Mesenchymal stem cell (in vitro differentiated cells and primary cell): ENCODE measurements at regions not wholly inside any gene's neighbourhood (a gene's known extent, or its start where the extent isn't known, plus 50 kb on each side); places are given as distances from the start of the nearest gene placed in this dataset.

Source experiments
- DNase-seq: peaks from one replicate; pipeline ENCODE4 v3.0.0-alpha.2; 2013
- H2AFZ ChIP-seq: one replicate; pipeline ENCODE4 v1.6.1; 2013; ENCODE audit warnings: low read depth, mild to moderate bottlenecking, control low read depth, inconsistent platforms, low read length, moderate library complexity
- H2AK5ac ChIP-seq: 2 replicates; pipeline ENCODE4 v1.6.1; 2013; ENCODE audit warnings: low read length, moderate library complexity, mild to moderate bottlenecking, inconsistent platforms; ENCODE audit not compliant: severe bottlenecking
- H2BK120ac ChIP-seq: one replicate; pipeline ENCODE4 v1.6.1; 2013; ENCODE audit warnings: low read depth, mild to moderate bottlenecking, inconsistent platforms, low read length, moderate library complexity
- H2BK12ac ChIP-seq, 2 experiments: one replicate each; pipeline ENCODE4 v1.6.1; 2013; ENCODE audit warnings: inconsistent platforms in 2 of 2, low read length in 2 of 2, mild to moderate bottlenecking in 2 of 2, moderate library complexity in 2 of 2, control low read depth in 1 of 2
- H2BK15ac ChIP-seq: one replicate; pipeline ENCODE4 v1.6.1; 2013; ENCODE audit warnings: mild to moderate bottlenecking, low read depth, inconsistent platforms; ENCODE audit not compliant: poor library complexity, severe bottlenecking
- H2BK5ac ChIP-seq: 2 replicates; pipeline ENCODE4 v1.6.1; 2013; ENCODE audit warnings: low read depth, mild to moderate bottlenecking, low read length, control low read depth, inconsistent platforms; ENCODE audit not compliant: poor library complexity, severe bottlenecking
- H3K14ac ChIP-seq, 2 experiments: one replicate each; pipeline ENCODE4 v1.6.1; 2013; ENCODE audit warnings: inconsistent platforms in 2 of 2, low read length in 2 of 2, control low read depth in 1 of 2, mild to moderate bottlenecking in 1 of 2, moderate library complexity in 1 of 2
- H3K18ac ChIP-seq, 2 experiments: one replicate each; pipeline ENCODE4 v1.6.1; 2013; ENCODE audit warnings: inconsistent platforms in 2 of 2, low read length in 2 of 2, control low read depth in 1 of 2, low read depth in 1 of 2, mild to moderate bottlenecking in 1 of 2
- H3K23ac ChIP-seq, 2 experiments: one replicate each; pipeline ENCODE4 v1.6.1; 2013; ENCODE audit warnings: inconsistent platforms in 2 of 2, low read length in 2 of 2, mild to moderate bottlenecking in 2 of 2, moderate library complexity in 2 of 2, control low read depth in 1 of 2
- H3K27ac ChIP-seq: 2 replicates; pipeline ENCODE4 v1.5.1; 2013; ENCODE audit warnings: mild to moderate bottlenecking, moderate library complexity, low read length, control low read depth, inconsistent platforms; ENCODE audit not compliant: poor library complexity, severe bottlenecking
- H3K27me3 ChIP-seq, 2 experiments: 2 replicates each; pipeline versions ENCODE4 v1.6.1 to v1.7.0; 2013; ENCODE audit warnings: low read length in 2 of 2, mild to moderate bottlenecking in 2 of 2, moderate library complexity in 2 of 2, control low read depth in 1 of 2, inconsistent platforms in 1 of 2; ENCODE audit not compliant: control insufficient read depth in 1 of 2, insufficient read depth in 1 of 2
- H3K36me3 ChIP-seq, 2 experiments: 2 replicates each; pipeline versions ENCODE4 v1.6.1 to v1.7.0; 2013; ENCODE audit warnings: low read length in 2 of 2, control low read depth in 1 of 2, inconsistent platforms in 1 of 2, low read depth in 1 of 2, mild to moderate bottlenecking in 1 of 2; ENCODE audit not compliant: insufficient read depth in 2 of 2, control insufficient read depth in 1 of 2
- H3K4ac ChIP-seq, 2 experiments: one replicate each; pipeline ENCODE4 v1.6.1; 2013; ENCODE audit warnings: inconsistent platforms in 2 of 2, low read length in 2 of 2, mild to moderate bottlenecking in 2 of 2, moderate library complexity in 2 of 2, control low read depth in 1 of 2, low read depth in 1 of 2
- H3K4me1 ChIP-seq: 2 replicates; pipeline ENCODE4 v1.6.1; 2013; ENCODE audit warnings: low read depth, low read length, control low read depth; ENCODE audit not compliant: control insufficient read depth, insufficient read depth
- H3K4me2 ChIP-seq: 2 replicates; pipeline ENCODE4 v1.6.1; 2013; ENCODE audit warnings: low read length, mild to moderate bottlenecking, inconsistent platforms; ENCODE audit not compliant: poor library complexity, severe bottlenecking
- H3K4me3 ChIP-seq, 2 experiments: 2 replicates each; pipeline versions ENCODE4 v1.5.1 to v1.7.0; 2013; ENCODE audit warnings: low read length in 2 of 2, mild to moderate bottlenecking in 2 of 2, control low read depth in 1 of 2, low read depth in 1 of 2; ENCODE audit not compliant: insufficient read depth in 1 of 2
- H3K79me1 ChIP-seq: replicated peaks from 2 replicates; pipeline ENCODE4 v1.6.1; 2013; ENCODE audit warnings: mild to moderate bottlenecking, control low read depth, low read length, inconsistent platforms; ENCODE audit not compliant: poor library complexity, severe bottlenecking
- H3K9ac ChIP-seq: 2 replicates; pipeline ENCODE4 v1.7.0; 2013; ENCODE audit warnings: mild to moderate bottlenecking, low read length, moderate library complexity
- H3K9me3 ChIP-seq: 2 replicates; pipeline ENCODE4 v1.7.0; 2013; ENCODE audit warnings: mild to moderate bottlenecking, low read length; ENCODE audit not compliant: control insufficient read depth
- H4K8ac ChIP-seq: one replicate; pipeline ENCODE4 v1.6.1; 2013; ENCODE audit warnings: inconsistent platforms, mild to moderate bottlenecking, low read length, moderate library complexity
- H4K91ac ChIP-seq: one replicate; pipeline ENCODE4 v1.6.1; 2013; ENCODE audit warnings: mild to moderate bottlenecking, low read length, inconsistent platforms
- WGBS: methylation state at CpG from one replicate; pipeline ENCODE4 v1.1.7; 2013; ENCODE audit warnings: mixed read lengths; 5-methylcytosine and 5-hydroxymethylcytosine counted together

DNA sequence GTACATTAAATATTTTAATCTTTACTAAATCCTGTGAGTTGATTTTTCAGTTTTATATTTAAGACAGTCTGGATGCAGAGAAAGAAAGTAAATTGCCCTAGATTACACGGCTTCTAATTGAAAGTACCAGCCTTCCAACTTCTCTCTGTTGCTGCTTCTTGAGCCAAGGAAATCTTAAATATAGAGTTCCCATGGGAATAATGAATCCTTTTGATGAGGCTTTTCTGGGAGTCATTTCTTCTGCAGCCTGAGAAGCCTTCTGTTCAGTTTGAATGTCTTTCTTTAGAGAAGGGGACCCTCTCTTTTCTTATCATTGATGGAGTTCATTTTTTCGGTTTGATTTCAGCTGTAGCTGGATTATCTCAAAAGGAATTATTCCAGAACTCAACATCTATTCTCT, 317.3 kb upstream of the PTPRD start:
- H4K91ac ChIP-seq, result no peak overlapping the region
- H2AK5ac ChIP-seq, result no peak overlapping the region
- H3K9me3 ChIP-seq, result no peaks in the 10 kb centered on the region
- no peak overlapping the region for H3K9ac ChIP-seq
- no peak overlapping the region for H3K4me3 ChIP-seq
- no peak overlapping the region for H2BK120ac ChIP-seq
- no peak overlapping the region for H3K27ac ChIP-seq
- no peak overlapping the region for H2AFZ ChIP-seq
- no CpG with 5 or more reads among the region's 2 CpGs for WGBS
- no peak overlapping the region for H3K14ac ChIP-seq
- DNase-seq, result no peak
- H3K18ac ChIP-seq, result no peak overlapping the region
- no peak overlapping the region for H2BK5ac ChIP-seq
- H3K4ac ChIP-seq, result no peak overlapping the region
- H2BK15ac ChIP-seq, result no peak overlapping the region
- no peak overlapping the region for H2BK12ac ChIP-seq
- H3K4me2 ChIP-seq, result no peak overlapping the region
- H4K8ac ChIP-seq, result no peak overlapping the region
- H3K23ac ChIP-seq, result no peak overlapping the region
- no peaks in the 10 kb centered on the region for H3K79me1 ChIP-seq
- no peaks in the 10 kb centered on the region for H3K27me3 ChIP-seq
- no peaks in the 10 kb centered on the region for H3K36me3 ChIP-seq
- H3K4me1 ChIP-seq, result no peaks in the 10 kb centered on the region

- no peak overlapping the region for H3K4me2 ChIP-seq
- no peak overlapping the region for H3K23ac ChIP-seq
- no peak overlapping the region for H2BK12ac ChIP-seq
- H3K36me3 ChIP-seq, result no peaks in the 10 kb centered on the region
- no peak overlapping the region for H2AFZ ChIP-seq
- no peak overlapping the region for H2BK15ac ChIP-seq
- no peak overlapping the region for H3K4me3 ChIP-seq
- no peaks in the 10 kb centered on the region for H3K27me3 ChIP-seq
- H2BK5ac ChIP-seq, result no peak overlapping the region
- DNase-seq, result no peak
- no peak overlapping the region for H4K8ac ChIP-seq
- no peak overlapping the region for H3K27ac ChIP-seq
- no peaks in the 10 kb centered on the region for H3K4me1 ChIP-seq
- H2AK5ac ChIP-seq, result no peak overlapping the region
- no peak overlapping the region for H2BK120ac ChIP-seq
- H3K18ac ChIP-seq, result no peak overlapping the region
- no peak overlapping the region for H3K4ac ChIP-seq
- no peak overlapping the region for H3K14ac ChIP-seq
- no peak overlapping the region for H4K91ac ChIP-seq
- 93% methylated on average over 21 of the region's 26 CpGs for WGBS
- H3K79me1 ChIP-seq, result no peaks in the 10 kb centered on the region
- H3K9me3 ChIP-seq, result peaks cover 3% of the 10 kb centered on the region
- no peak overlapping the region for H3K9ac ChIP-seq
These were observed 334.0 kb upstream of the PTPRD start for GRCh38 chr9:10946676-10947410.

DNA sequence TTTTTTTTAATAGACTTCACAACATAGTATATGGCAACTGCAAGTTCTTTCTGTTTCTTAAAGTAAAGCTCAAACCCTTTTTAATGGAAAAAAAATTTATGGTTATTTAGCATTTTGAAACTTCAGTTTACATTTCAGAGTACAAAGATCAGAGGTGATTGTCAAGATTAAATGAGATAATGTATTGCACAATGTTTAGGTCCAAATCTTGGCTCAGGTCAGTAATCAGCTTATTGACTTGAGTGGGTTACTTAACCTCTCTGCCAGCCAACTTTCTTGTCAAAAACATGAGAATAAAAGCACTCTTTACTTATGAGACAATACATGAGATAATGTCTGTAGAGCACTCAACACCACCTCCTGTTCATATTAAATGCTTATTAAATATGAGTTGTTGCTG, 345.1 kb upstream of the PTPRD start:
- Histone ChIP-seq H3K23ac (no peak overlapping the region), H3K9me3 (peaks cover 7% of the 10 kb centered on the region), H2BK12ac (no peak overlapping the region), H2BK15ac (no peak overlapping the region), H2BK5ac (no peak overlapping the region), H3K9ac (no peak overlapping the region), H3K4me3 (no peak overlapping the region), H3K27ac (no peak overlapping the region), H2BK120ac (no peak overlapping the region), H4K91ac (no peak overlapping the region), H3K79me1 (no peaks in the 10 kb centered on the region), H2AFZ (no peak overlapping the region), H3K18ac (no peak overlapping the region), H3K4me2 (no peak overlapping the region), H3K4ac (no peak overlapping the region), H2AK5ac (no peak overlapping the region), H3K36me3 (no peaks in the 10 kb centered on the region), H4K8ac (no peak overlapping the region), H3K4me1 (no peaks in the 10 kb centered on the region), H3K14ac (no peak overlapping the region), H3K27me3 (no peaks in the 10 kb centered on the region)
- no peak for DNase-seq

DNA sequence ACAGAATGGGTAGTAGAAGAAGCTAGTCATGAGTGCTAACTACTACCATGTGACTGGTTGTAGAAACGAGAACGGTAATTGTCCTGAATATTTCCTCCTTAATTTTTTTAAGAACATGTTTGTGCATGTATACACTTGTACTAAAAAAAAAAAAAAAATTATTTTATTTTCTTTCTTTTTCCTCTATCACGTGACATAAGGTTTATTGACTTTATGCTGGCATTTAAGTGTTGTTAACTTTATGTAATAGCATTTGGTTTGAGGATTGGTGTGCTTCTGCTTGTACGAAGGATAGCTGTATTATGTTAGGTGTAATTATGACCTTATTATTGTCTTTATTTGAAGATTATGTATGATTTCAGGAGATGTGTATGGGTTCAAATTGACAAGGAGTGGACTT, 349.1 kb upstream of the PTPRD start:
- 87% methylated on average over 2 of the region's 4 CpGs for WGBS

More for the DNA sequence above, 349.1 kb upstream of the PTPRD start:
- no peaks in the 10 kb centered on the region for H3K27me3 ChIP-seq
- no peaks in the 10 kb centered on the region for H3K79me1 ChIP-seq
- no peak overlapping the region for H2AK5ac ChIP-seq
- H3K36me3 ChIP-seq, result no peaks in the 10 kb centered on the region
- no peak overlapping the region for H2BK5ac ChIP-seq
- no peak overlapping the region for H3K27ac ChIP-seq
- no peak overlapping the region for H2BK15ac ChIP-seq
- H2AFZ ChIP-seq, result no peak overlapping the region
- DNase-seq, result no peak
- H3K4me2 ChIP-seq, result no peak overlapping the region
- H3K23ac ChIP-seq, result no peak overlapping the region
- no peak overlapping the region for H3K14ac ChIP-seq
- H3K4me1 ChIP-seq, result no peaks in the 10 kb centered on the region
- H3K9me3 ChIP-seq, result peaks cover 11% of the 10 kb centered on the region
- no peak overlapping the region for H4K91ac ChIP-seq
- H2BK12ac ChIP-seq, result no peak overlapping the region
- no peak overlapping the region for H3K18ac ChIP-seq
- no peak overlapping the region for H3K9ac ChIP-seq
- no peak overlapping the region for H3K4me3 ChIP-seq
- no peak overlapping the region for H4K8ac ChIP-seq
- no peak overlapping the region for H2BK120ac ChIP-seq
- H3K4ac ChIP-seq, result no peak overlapping the region
